OCI-LY1 (cell line): ENCODE measurements at regions not wholly inside any gene's neighbourhood (a gene's known extent, or its start where the extent isn't known, plus 50 kb on each side); places are given as distances from the start of the nearest gene placed in this dataset.
"Not testable (repeated sequence)": the region's sequence is repeated elsewhere in the genome, so short reads cannot be mapped to it uniquely, and the experiment has no call there.

ENCODE experiments used
- H2AFZ ChIP-seq: fragments of 200-600 bp; sonication (generic), shearing (Covaris generic); 2 replicates; pipeline ENCODE4 v1.6.0; 2014; ENCODE audit warnings: antibody characterized with exemption, mild to moderate bottlenecking, low read length
- H3F3A ChIP-seq: fragments of 200-600 bp; sonication (generic), shearing (Covaris generic); 2 replicates; pipeline ENCODE4 v1.6.0; 2014; ENCODE audit warnings: mild to moderate bottlenecking, antibody characterized with exemption, low read length, moderate library complexity; ENCODE audit not compliant: insufficient read depth
- H3K27ac ChIP-seq: fragments of 200-600 bp; sonication (generic); 2 replicates; pipeline ENCODE4 v1.5.1; 2014; ENCODE audit warnings: low read length, mixed run types, mild to moderate bottlenecking, low read depth; ENCODE audit not compliant: poor library complexity, severe bottlenecking
- H3K27me3 ChIP-seq: fragments of 200-600 bp; sonication (generic); 2 replicates; pipeline ENCODE4 v1.6.0; 2014; ENCODE audit warnings: antibody characterized with exemption, mild to moderate bottlenecking, low read length, moderate library complexity; ENCODE audit not compliant: insufficient read depth
- H3K36me3 ChIP-seq: fragments of 200-600 bp; sonication (generic); 2 replicates; pipeline ENCODE4 v1.6.1; 2014; ENCODE audit warnings: mild to moderate bottlenecking, antibody characterized with exemption, low read length, moderate library complexity, mixed read lengths; ENCODE audit not compliant: insufficient read depth
- H3K4me1 ChIP-seq: fragments of 200-600 bp; sonication (generic); 2 replicates; pipeline ENCODE4 v1.5.1; 2014; ENCODE audit warnings: mild to moderate bottlenecking, low read length, moderate library complexity; ENCODE audit not compliant: insufficient read depth, severe bottlenecking
- H3K4me2 ChIP-seq: fragments of 200-600 bp; sonication (generic), shearing (Covaris generic); 2 replicates; pipeline ENCODE4 v1.6.1; 2014; ENCODE audit warnings: low read length
- H3K4me3 ChIP-seq: fragments of 200-600 bp; sonication (generic); 2 replicates; pipeline ENCODE4 v1.5.1; 2014; ENCODE audit warnings: low read length, low read depth, mild to moderate bottlenecking, mixed read lengths; ENCODE audit not compliant: poor library complexity, severe bottlenecking
- H3K79me2 ChIP-seq: fragments of 200-600 bp; shearing (Covaris generic); 2 replicates; pipeline ENCODE4 v1.6.1; 2016; ENCODE audit warnings: mixed run types, low read length, mixed read lengths; ENCODE audit not compliant: insufficient read depth
- H3K9ac ChIP-seq: fragments of 200-600 bp; sonication (generic), shearing (Covaris generic); 2 replicates; pipeline ENCODE4 v1.6.1; 2014; ENCODE audit warnings: mild to moderate bottlenecking, low read length, mixed read lengths
- H3K9me2 ChIP-seq: fragments of 200-600 bp; sonication (generic), shearing (Covaris generic); 2 replicates; pipeline ENCODE4 v1.6.1; 2014; ENCODE audit warnings: low read depth, mild to moderate bottlenecking, low read length, mixed read lengths
- H3K9me3 ChIP-seq: fragments of 200-600 bp; shearing (Covaris generic); 2 replicates; pipeline ENCODE4 v1.6.1; 2014; ENCODE audit warnings: low read length, mixed read lengths
- H4K20me1 ChIP-seq: fragments of 200-600 bp; sonication (generic), shearing (Covaris generic); 2 replicates; pipeline ENCODE4 v1.6.0; 2016; ENCODE audit warnings: mild to moderate bottlenecking, low read length; ENCODE audit not compliant: insufficient read depth
- EZH2 ChIP-seq: fragments of 200-600 bp; sonication (generic), shearing (Covaris generic); IDR thresholded peaks from 2 replicates; pipeline ENCODE4 v1.8.0; 2017; ENCODE audit warnings: borderline replicate concordance, mixed run types, mild to moderate bottlenecking, antibody characterized with exemption, low read length, moderate library complexity, mixed read lengths
- TF ChIP-seq, protein P1 (sequence below): fragments of 200-600 bp; sonication (generic), shearing (Covaris generic); IDR thresholded peaks from 2 replicates; pipeline ENCODE4 v1.5.1; 2017; ENCODE audit warnings: mild to moderate bottlenecking, antibody characterized with exemption, low read length, moderate library complexity, mixed read lengths

DNA sequence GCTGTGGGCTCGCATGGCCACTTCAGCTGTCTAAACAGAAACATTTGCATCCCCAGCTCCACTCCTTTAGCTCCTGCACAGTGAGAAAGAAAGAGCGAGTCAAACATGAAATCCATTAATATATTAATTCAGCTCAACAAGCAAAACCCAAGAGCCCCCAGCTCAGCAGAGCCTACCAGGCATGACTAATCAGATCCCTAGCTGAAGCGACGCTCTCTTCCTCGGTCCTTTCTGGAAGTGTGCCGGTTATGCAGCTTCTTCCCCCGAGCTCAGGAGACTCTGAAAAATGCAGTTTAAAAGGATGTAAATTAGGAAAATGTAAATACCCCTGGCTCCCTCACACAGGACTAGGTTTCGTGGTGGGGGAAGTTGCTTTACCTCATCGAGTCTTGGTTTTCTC, 221.5 kb downstream of the ANKRD30B start:
- H3K79me2 ChIP-seq: no peaks in the 10 kb centered on the region
- no peak overlapping the region for H3K27ac ChIP-seq
- TF ChIP-seq, protein P1, sequence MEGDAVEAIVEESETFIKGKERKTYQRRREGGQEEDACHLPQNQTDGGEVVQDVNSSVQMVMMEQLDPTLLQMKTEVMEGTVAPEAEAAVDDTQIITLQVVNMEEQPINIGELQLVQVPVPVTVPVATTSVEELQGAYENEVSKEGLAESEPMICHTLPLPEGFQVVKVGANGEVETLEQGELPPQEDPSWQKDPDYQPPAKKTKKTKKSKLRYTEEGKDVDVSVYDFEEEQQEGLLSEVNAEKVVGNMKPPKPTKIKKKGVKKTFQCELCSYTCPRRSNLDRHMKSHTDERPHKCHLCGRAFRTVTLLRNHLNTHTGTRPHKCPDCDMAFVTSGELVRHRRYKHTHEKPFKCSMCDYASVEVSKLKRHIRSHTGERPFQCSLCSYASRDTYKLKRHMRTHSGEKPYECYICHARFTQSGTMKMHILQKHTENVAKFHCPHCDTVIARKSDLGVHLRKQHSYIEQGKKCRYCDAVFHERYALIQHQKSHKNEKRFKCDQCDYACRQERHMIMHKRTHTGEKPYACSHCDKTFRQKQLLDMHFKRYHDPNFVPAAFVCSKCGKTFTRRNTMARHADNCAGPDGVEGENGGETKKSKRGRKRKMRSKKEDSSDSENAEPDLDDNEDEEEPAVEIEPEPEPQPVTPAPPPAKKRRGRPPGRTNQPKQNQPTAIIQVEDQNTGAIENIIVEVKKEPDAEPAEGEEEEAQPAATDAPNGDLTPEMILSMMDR: no peak
- no peak for TF ChIP-seq EZH2
- H3K9me2 ChIP-seq: no peaks in the 10 kb centered on the region
- H3K9me3 ChIP-seq: no peaks in the 10 kb centered on the region
- no peaks in the 10 kb centered on the region for H4K20me1 ChIP-seq
- H3K4me2 ChIP-seq: peak overlapping the region; percentile 46; the same call in 1 of the 2 replicates
- no peak overlapping the region for H3K9ac ChIP-seq
- no peak overlapping the region for H2AFZ ChIP-seq
- peaks cover 26% of the 10 kb centered on the region for H3K4me1 ChIP-seq
- no peaks in the 10 kb centered on the region for H3F3A ChIP-seq
- peak overlapping the region; percentile 29 for H3K4me3 ChIP-seq
- H3K27me3 ChIP-seq: no peaks in the 10 kb centered on the region
- no peaks in the 10 kb centered on the region for H3K36me3 ChIP-seq

DNA sequence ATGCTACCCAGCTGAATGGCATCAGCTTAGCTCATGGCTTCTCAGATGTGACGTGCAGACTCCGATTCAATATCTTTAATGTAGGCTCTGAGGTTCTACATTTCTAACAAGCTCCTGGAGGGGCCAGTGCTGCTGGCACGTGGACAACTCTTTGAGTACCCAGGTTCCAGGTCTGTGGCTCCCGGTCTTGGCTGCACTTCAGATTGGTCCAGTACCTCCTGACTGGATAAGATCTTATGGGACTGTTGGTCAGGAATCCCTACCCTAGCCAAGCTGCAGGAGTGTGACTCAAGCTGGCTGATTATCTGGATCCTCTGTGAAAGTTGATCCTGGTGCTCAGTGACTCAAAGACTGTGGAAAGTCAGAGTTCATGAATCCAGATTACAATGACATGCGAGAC, 222.1 kb downstream of the ANKRD30B start:
- H2AFZ ChIP-seq: no peak overlapping the region
- H4K20me1 ChIP-seq: no peaks in the 10 kb centered on the region
- no peak for TF ChIP-seq EZH2
- TF ChIP-seq, protein P1: no peak
- H3K9me3 ChIP-seq: no peaks in the 10 kb centered on the region
- H3K36me3 ChIP-seq: no peaks in the 10 kb centered on the region
- H3K4me1 ChIP-seq: peaks cover 26% of the 10 kb centered on the region
- H3K27ac ChIP-seq: no peak overlapping the region
- H3K4me3 ChIP-seq: no peak overlapping the region
- H3K4me2 ChIP-seq: no peak overlapping the region
- no peaks in the 10 kb centered on the region for H3F3A ChIP-seq
- no peaks in the 10 kb centered on the region for H3K9me2 ChIP-seq
- no peaks in the 10 kb centered on the region for H3K79me2 ChIP-seq
- no peaks in the 10 kb centered on the region for H3K27me3 ChIP-seq
- no peak overlapping the region for H3K9ac ChIP-seq

DNA sequence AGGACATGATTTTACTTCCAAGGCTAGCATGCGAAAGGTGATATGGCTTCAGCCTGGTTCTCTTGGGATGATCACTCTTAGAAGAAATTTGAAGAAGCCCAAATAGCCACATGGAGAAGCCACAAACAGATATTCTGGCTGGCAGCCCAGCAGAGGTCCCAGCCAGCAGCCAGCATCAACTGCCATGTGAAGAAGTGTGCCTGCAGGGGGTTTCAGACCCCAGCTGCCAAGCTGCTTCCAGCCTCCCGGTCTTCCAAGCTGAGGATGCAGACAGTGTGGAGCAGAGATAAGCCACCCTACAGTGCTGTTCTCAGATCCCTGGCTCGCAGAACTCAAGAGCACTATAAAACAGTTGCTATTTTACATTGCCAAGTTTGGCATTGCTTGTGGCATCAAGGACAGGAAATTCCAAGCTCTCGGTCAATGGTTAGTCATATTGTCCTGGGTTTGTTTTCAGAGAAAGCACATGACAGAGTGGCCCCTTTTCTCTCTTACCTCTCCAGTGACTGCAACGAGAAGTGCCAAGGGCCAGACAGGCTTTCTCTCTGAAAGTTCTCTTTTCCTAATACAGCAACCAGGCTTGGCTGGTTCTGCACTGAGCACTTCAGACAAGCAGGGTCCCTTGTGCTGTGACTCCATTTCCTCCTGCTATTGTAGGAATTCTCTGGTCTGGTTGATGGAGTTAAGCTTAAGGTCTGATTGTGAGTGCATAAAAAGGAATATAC, 223.7 kb downstream of the ANKRD30B start:
- Histone ChIP-seq H3K9me3 (no peaks in the 10 kb centered on the region), H3K27me3 (no peaks in the 10 kb centered on the region), H3K4me3 (no peak overlapping the region), H3K79me2 (no peaks in the 10 kb centered on the region), H3K27ac (no peak overlapping the region), H3K4me2 (no peak overlapping the region), H3K4me1 (peaks cover 26% of the 10 kb centered on the region), H3K36me3 (no peaks in the 10 kb centered on the region), H3F3A (no peaks in the 10 kb centered on the region), H3K9ac (no peak overlapping the region), H3K9me2 (no peaks in the 10 kb centered on the region), H4K20me1 (no peaks in the 10 kb centered on the region), H2AFZ (no peak overlapping the region)
- TF ChIP-seq EZH2: no peak
- TF ChIP-seq, protein P1: no peak

DNA sequence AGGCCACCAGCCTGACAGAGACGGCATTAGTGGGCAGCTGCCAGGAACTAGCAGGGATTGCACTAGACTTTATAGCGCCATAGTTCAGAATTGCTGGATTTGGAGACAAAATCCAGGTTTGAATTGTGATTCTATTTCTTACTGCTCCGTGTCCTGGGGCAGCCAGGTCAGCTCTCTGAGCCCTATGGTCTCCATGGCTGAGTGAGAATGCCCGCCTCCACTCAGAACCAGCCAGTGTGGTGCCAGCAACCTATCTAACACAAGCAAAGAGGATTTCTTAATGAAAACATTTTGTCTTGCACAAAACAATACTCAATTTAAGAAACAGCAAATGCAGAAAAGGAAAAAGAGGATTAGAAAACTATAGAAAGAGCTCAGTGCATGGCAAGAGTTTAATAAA, 225.4 kb downstream of the ANKRD30B start:
- peaks cover 18% of the 10 kb centered on the region for H3K4me1 ChIP-seq
- not testable (repeated sequence) for H3K36me3 ChIP-seq, H3K27ac ChIP-seq, H3K9ac ChIP-seq, H3K79me2 ChIP-seq, H3K9me2 ChIP-seq, H4K20me1 ChIP-seq, H3K27me3 ChIP-seq, H3K4me2 ChIP-seq, H3K9me3 ChIP-seq, H2AFZ ChIP-seq, H3F3A ChIP-seq, H3K4me3 ChIP-seq
